ENCODE measurements at regions not wholly inside any gene's neighbourhood (a gene's known extent, or its start where the extent isn't known, plus 50 kb on each side); places are given as distances from the start of the nearest gene placed in this dataset.
"Not testable (repeated sequence)": the region's sequence is repeated elsewhere in the genome, so short reads cannot be mapped to it uniquely, and the experiment has no call there.

DNA sequence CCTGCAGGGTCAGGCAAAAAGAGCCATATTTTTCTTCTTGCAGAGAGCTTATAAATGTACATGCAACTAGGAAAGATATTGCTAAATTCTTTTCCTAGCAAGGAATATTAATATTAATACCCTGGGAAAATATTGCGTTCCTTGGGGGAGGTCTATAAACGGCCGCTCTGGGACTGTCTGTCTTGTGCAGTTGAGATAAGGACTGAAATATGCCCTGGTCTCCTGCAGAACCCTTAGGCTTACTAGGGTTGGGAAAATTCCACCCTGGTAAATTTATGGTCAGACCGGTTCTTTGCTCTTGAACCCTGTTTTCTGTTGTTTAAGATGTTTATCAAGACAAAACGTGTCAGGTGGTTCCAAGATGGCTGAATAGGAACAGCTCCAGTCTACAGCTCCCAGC is 121.3 kb upstream of the CARMIL1 start:
- no peak for DNase-seq (ENCODE audit: low read depth in 2 of 2)

- DNase-seq (ENCODE audit: low read depth in 2 of 2) = not testable (repeated sequence)
These were observed 119.0 kb upstream of the CARMIL1 start for GRCh38 chr6:25160134-25160533.

DNA sequence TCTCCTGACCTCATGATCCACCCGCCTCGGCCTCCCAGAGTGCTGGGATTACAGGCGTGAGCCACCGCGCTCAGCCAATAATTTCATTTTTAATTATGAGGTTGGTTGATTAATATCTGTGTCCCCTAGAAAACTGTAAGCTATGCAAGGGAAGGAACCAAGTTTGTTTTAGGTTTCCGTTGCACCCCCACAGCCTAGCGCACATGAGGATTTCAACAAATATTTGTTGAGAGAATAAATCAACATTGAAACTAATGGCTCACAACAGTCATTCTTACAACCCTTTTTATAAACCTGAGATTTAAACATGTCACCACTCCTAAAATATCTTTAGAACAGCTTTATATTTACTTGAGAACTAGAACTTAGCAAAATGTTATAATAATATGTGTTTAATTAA is 114.0 kb upstream of the CARMIL1 start:
- no peak for DNase-seq (ENCODE audit: low read depth in 2 of 2)

GRCh38 chr6:25165800-25166199 is 113.4 kb upstream of the CARMIL1 start:
- DNase-seq (ENCODE audit: low read depth in 2 of 2) = no peak

GRCh38 chr6:25166955-25167748 is 112.0 kb upstream of the CARMIL1 start:
- no peak for DNase-seq (ENCODE audit: low read depth in 2 of 2)

GRCh38 chr6:25167961-25168360 is 111.2 kb upstream of the CARMIL1 start:
- no peak for DNase-seq (ENCODE audit: low read depth in 2 of 2)

DNA sequence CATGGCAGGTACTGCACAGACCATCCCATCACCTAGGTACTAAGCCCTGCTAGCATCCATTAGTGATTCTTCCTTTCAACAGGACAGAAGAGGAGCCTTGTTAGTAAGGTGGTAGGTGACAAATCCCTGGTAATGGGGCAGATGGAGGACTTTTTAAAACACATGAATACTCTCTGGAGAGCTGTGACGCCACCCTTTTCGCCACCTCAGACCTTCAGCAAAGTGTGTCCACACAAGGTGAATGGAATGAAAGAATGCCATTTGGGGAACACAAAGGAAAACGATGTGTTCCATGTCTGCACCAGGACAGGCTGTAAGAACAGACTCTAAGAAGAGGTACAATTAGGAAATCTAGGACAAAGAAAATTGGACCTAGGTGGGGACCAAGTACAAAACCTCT is 110.5 kb upstream of the CARMIL1 start:
- DNase-seq (ENCODE audit: low read depth in 2 of 2) = no peak

DNA sequence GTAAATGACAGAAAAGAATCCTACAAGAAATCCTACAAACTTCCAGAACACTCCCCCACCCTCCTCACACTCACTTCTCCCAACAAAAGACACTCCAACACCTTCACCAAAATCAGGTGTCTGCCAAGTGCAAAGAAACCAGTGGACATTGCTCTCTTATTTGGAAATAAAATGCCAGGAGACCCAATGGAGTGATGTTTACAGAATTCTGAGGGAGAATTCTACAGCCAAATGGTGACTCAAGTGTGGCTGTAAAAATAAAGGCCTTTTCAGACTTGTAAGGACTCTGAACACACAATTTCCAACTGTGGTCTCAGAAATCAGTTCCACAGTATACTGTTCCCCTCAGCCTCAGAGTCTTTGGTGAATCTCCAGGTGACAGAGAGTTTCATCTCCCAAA is 109.6 kb upstream of the CARMIL1 start:
- no peak for DNase-seq (ENCODE audit: low read depth in 2 of 2)

- no peak for DNase-seq (ENCODE audit: low read depth in 2 of 2)
These were observed 109.2 kb upstream of the CARMIL1 start for GRCh38 chr6:25169961-25170360.

- DNase-seq (ENCODE audit: low read depth in 2 of 2) = no peak
These were observed 108.5 kb upstream of the CARMIL1 start for GRCh38 chr6:25170640-25171039.

DNA sequence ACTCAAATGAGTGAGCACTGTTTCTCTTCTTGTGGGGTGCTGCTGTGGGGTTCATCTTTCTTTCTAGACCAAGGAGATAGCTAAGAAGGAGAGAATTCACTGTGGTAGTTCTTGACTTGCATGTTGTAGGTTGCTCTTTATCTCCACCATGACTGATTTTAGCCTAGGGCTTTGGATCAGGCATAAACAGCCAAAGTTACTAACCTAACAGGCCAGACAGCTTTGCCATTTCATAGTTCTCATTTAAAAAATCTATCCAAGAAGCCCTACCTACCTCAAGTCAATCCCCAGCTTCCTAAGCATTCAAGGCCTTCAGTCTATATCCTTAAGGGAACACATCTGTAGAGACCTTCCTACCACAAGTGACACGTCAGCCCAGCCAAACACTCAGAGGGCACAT is 107.9 kb upstream of the CARMIL1 start:
- DNase-seq (ENCODE audit: low read depth in 2 of 2) = no peak

GRCh38 chr6:25172819-25173218 is 106.4 kb upstream of the CARMIL1 start:
- no peak for DNase-seq (ENCODE audit: low read depth in 2 of 2)

GRCh38 chr6:25173246-25173645 is 105.9 kb upstream of the CARMIL1 start:
- DNase-seq (ENCODE audit: low read depth in 2 of 2) = no peak

- DNase-seq (ENCODE audit: low read depth in 2 of 2) = no peak
These were observed 105.2 kb upstream of the CARMIL1 start for GRCh38 chr6:25173951-25174474.

- DNase-seq (ENCODE audit: low read depth in 2 of 2) = no peak
These were observed 104.5 kb upstream of the CARMIL1 start for GRCh38 chr6:25174678-25175077.

DNA sequence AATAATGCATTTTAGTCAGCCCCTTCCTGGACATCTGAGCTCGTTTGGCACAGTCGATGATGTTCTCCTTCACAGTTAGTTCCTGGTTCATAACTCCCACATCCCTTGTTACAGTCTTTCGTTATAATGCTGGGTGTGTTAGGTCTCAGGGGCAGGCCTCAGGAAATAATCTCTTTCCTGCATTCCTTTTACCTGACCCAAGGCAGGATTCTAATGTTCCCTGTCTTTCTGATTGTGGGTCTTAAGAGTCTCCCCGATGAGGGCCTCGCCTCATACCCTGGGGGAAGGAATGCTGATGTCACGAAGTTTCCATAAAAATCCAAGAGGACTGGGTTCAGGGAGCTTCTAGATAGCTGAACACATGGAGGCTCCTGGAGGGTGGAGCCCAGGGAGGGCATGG is 104.0 kb upstream of the CARMIL1 start:
- no peak for DNase-seq (ENCODE audit: low read depth in 2 of 2)

- no peak for DNase-seq (ENCODE audit: low read depth in 2 of 2)
These were observed 103.5 kb upstream of the CARMIL1 start for GRCh38 chr6:25175681-25176080.

- DNase-seq (ENCODE audit: low read depth in 2 of 2) = no peak
These were observed 102.7 kb upstream of the CARMIL1 start for GRCh38 chr6:25176466-25176865.

GRCh38 chr6:25177500-25178028 is 101.6 kb upstream of the CARMIL1 start:
- no peak for DNase-seq (ENCODE audit: low read depth in 2 of 2)

- no peak for DNase-seq (ENCODE audit: low read depth in 2 of 2)
These were observed 100.7 kb upstream of the CARMIL1 start for GRCh38 chr6:25178336-25179035.

DNA sequence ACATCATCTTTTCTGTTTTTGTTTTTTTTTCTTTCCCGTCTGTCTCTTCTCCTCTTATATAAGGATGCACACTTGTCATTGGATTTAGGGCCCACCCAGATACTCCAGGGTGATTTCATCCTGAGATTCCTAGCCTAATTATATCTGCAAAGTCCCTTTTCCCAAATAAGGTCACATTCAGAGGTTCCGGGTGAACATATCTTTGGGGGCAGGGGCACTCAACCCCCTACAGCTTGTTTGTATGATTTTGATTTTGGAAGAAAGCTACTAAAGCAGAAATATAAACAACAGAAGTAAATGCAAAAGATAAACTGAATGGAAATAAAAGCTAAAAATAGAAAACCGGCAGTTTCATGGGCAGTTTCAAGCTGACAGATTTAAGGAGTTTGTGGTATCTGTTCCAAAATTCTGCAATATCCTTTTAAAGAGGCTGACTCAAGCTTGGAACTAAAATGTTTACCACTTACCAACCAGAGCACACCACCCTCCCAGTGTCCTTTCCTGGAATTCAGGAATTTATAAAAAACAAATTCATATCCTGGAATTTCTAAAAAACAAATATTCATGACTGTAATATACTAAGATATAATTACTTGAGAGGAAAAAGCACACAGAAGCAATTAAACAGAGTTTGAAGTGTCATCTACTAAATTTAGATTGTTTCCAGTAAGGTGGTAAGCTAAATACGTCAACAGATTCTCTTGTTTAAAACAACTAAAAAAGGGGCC is 100.0 kb upstream of the CARMIL1 start:
- no peak for DNase-seq (ENCODE audit: low read depth in 2 of 2)

All from stimulated activated CD4-positive, alpha-beta T cell treated with anti-CD3 and anti-CD28 coated beads, Interleukin-15, amount 100 ng/mL, for 48 hours (primary cell).